Gastrocnemius medialis (tissue), 4 donors: ENCODE measurements at regions not wholly inside any gene's neighbourhood (a gene's known extent, or its start where the extent isn't known, plus 50 kb on each side); places are given as distances from the start of the nearest gene placed in this dataset.

Experiments used
- ATAC-seq, 2 donors: fragments of 150-250 bp; one replicate each; pipeline ENCODE4 v1.9.1; 2016
- DNase-seq, 2 donors: peaks; one replicate each; pipeline ENCODE4 v3.0.0-alpha.2; 2019
- H3K27ac ChIP-seq, 4 donors: fragments of 200-600 bp; sonication (generic); 1 replicate in 1 of 4; 2 replicates in 3 of 4; pipeline ENCODE4 v1.5.1; 2016 to 2018; ENCODE audit warnings: mild to moderate bottlenecking in 2 of 4, moderate library complexity in 1 of 4
- H3K27me3 ChIP-seq, 3 donors: fragments of 200-600 bp; sonication (generic) in 2 of 3; 1 replicate in 1 of 3; 2 replicates in 2 of 3; pipeline versions ENCODE4 v1.5.1 to v1.6.0; 2016 to 2019; ENCODE audit warnings: mild to moderate bottlenecking in 1 of 3, moderate library complexity in 1 of 3
- H3K36me3 ChIP-seq, 2 donors: fragments of 200-600 bp; sonication (generic) in 1 of 2; one replicate each; pipeline ENCODE4 v1.5.1; 2017 to 2018
- H3K4me1 ChIP-seq, 2 donors: fragments of 200-600 bp; sonication (generic) in 1 of 2; one replicate each; pipeline ENCODE4 v1.5.1; 2016 to 2017; ENCODE audit warnings: mild to moderate bottlenecking in 2 of 2
- H3K4me3 ChIP-seq, 4 donors: fragments of 200-600 bp; sonication (generic) in 3 of 4; 1 replicate in 1 of 4; 2 replicates in 3 of 4; pipeline ENCODE4 v1.5.1; 2016 to 2019; ENCODE audit warnings: mild to moderate bottlenecking in 2 of 4
- H3K9me3 ChIP-seq, 3 donors: fragments of 200-600 bp; sonication (generic) in 2 of 3; 1 replicate in 1 of 3; 2 replicates in 2 of 3; pipeline ENCODE4 v1.5.1; 2016 to 2019
- POLR2A ChIP-seq, 2 donors: fragments of 450-650 bp; IDR thresholded peaks; one replicate each; pipeline ENCODE4 v1.6.1; 2017; ENCODE audit warnings: antibody characterized with exemption in 2 of 2, mild to moderate bottlenecking in 2 of 2, moderate library complexity in 2 of 2
- in situ Hi-C, 4 donors: fragments of 200-750 bp; cut with MboI; loops; one replicate each; pipeline versions ENCODE4 v1.15.0 to v1.8.0; 2017; ENCODE audit warnings: low sequenced_read_pairs in 4 of 4
- intact Hi-C: fragments of 100-400 bp; cut with DNase I; formaldehyde crosslinking; loops from one replicate; pipeline ENCODE4 v1.15.1; 2023; ENCODE audit warnings: low total_unique reads
- TF ChIP-seq, protein P1 (sequence below), 5 experiments: fragments of 450-650 bp in 3 of 5; fragments of 200-600 bp in 2 of 5; sonication (generic) in 2 of 5; IDR thresholded peaks in 4 of 5; conservative IDR thresholded peaks in 1 of 5; 1 replicate in 4 of 5; 2 replicates in 1 of 5; pipeline ENCODE4 v1.5.1; 2016 to 2019; ENCODE audit warnings: antibody characterized with exemption in 5 of 5, mild to moderate bottlenecking in 3 of 5, moderate library complexity in 3 of 5

- no peak for DNase-seq
- intact Hi-C loops: no loop called here
- H3K36me3 ChIP-seq: no peaks in the 10 kb centered on the region
- H3K27ac ChIP-seq: no peak overlapping the region
- H3K4me1 ChIP-seq: peaks cover 0 to 10% of the 10 kb centered on the region in 2 donors
- H3K4me3 ChIP-seq: no peak overlapping the region
- H3K9me3 ChIP-seq: no peaks in the 10 kb centered on the region
- in situ Hi-C loops: no loop called here
- TF ChIP-seq, protein P1, sequence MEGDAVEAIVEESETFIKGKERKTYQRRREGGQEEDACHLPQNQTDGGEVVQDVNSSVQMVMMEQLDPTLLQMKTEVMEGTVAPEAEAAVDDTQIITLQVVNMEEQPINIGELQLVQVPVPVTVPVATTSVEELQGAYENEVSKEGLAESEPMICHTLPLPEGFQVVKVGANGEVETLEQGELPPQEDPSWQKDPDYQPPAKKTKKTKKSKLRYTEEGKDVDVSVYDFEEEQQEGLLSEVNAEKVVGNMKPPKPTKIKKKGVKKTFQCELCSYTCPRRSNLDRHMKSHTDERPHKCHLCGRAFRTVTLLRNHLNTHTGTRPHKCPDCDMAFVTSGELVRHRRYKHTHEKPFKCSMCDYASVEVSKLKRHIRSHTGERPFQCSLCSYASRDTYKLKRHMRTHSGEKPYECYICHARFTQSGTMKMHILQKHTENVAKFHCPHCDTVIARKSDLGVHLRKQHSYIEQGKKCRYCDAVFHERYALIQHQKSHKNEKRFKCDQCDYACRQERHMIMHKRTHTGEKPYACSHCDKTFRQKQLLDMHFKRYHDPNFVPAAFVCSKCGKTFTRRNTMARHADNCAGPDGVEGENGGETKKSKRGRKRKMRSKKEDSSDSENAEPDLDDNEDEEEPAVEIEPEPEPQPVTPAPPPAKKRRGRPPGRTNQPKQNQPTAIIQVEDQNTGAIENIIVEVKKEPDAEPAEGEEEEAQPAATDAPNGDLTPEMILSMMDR (IDR thresholded peaks at IDR 0.05 in 4 of 5, conservative IDR thresholded peaks at IDR 0.05 in 1 of 5): no peak
- TF ChIP-seq POLR2A (IDR thresholded peaks at IDR 0.05): no peak
- H3K27me3 ChIP-seq: no peaks in the 10 kb centered on the region
- no peak for ATAC-seq
These were observed 113.6 kb downstream of the LSMEM1 start for GRCh38 chr7:112594397-112594796.

- DNase-seq: no peak
- ATAC-seq: peak; percentile 50 to 53
- TF ChIP-seq POLR2A (IDR thresholded peaks at IDR 0.05): no peak
- TF ChIP-seq, protein P1 (IDR thresholded peaks at IDR 0.05 in 4 of 5, conservative IDR thresholded peaks at IDR 0.05 in 1 of 5): no peak
- Histone ChIP-seq H3K4me1 (peaks cover 0 to 10% of the 10 kb centered on the region in 2 donors), H3K36me3 (no peaks in the 10 kb centered on the region), H3K9me3 (no peaks in the 10 kb centered on the region), H3K27me3 (no peaks in the 10 kb centered on the region), H3K4me3 (no peak overlapping the region), H3K27ac (no peak overlapping the region)
- in situ Hi-C loops (no loop called here), intact Hi-C loops (loop anchor here (5.0 kb wide), 1 partner anchor 501 kb away; no protein-coding TSS in a partner anchor)
These were observed 115.5 kb downstream of the LSMEM1 start for GRCh38 chr7:112596260-112596659.

DNA sequence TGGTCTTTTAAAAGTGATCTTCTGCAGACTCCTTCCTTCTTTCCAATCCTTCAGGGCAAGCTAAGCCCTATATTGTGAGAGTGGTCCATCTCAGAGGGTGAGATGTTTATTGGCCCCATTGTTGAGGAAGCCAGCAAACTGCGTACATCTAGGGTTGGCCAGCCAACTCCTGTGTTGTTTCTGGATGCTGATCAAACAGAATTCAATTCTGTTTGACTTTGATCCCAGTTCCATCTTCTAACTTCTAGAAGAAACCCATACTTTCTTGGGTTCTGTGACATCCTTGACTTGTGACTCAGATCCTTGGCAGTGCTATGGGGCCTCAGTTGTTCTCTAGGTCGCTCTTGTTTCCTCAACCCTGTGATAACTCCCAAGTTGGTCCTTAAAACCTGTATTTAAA is 116.2 kb downstream of the LSMEM1 start:
- intact Hi-C loops (loop anchor here (5.0 kb wide), 1 partner anchor 500 kb away; no protein-coding TSS in a partner anchor), in situ Hi-C loops (no loop called here)
- peaks cover 0 to 10% of the 10 kb centered on the region in 2 donors for H3K4me1 ChIP-seq
- no peak overlapping the region for H3K27ac ChIP-seq
- DNase-seq (no peak), ATAC-seq (no peak)
- no peaks in the 10 kb centered on the region for H3K36me3 ChIP-seq
- no peaks in the 10 kb centered on the region for H3K9me3 ChIP-seq
- no peaks in the 10 kb centered on the region for H3K27me3 ChIP-seq
- no peak overlapping the region for H3K4me3 ChIP-seq
- TF ChIP-seq, protein P1 (IDR thresholded peaks at IDR 0.05 in 4 of 5, conservative IDR thresholded peaks at IDR 0.05 in 1 of 5): no peak
- TF ChIP-seq POLR2A (IDR thresholded peaks at IDR 0.05): no peak

- Histone ChIP-seq H3K9me3 (no peaks in the 10 kb centered on the region), H3K27me3 (no peaks in the 10 kb centered on the region), H3K4me1 (no peaks in the 10 kb centered on the region), H3K36me3 (no peaks in the 10 kb centered on the region), H3K27ac (no peak overlapping the region), H3K4me3 (no peak overlapping the region)
- TF ChIP-seq, protein P1 (IDR thresholded peaks at IDR 0.05 in 4 of 5, conservative IDR thresholded peaks at IDR 0.05 in 1 of 5): no peak
- ATAC-seq (no peak), DNase-seq (no peak)
- intact Hi-C loops: no loop called here
- in situ Hi-C loops: no loop called here
These were observed 122.9 kb downstream of the LSMEM1 start for GRCh38 chr7:112603673-112604072.

- Histone ChIP-seq H3K27me3 (no peaks in the 10 kb centered on the region), H3K4me3 (no peak overlapping the region), H3K36me3 (no peaks in the 10 kb centered on the region), H3K27ac (no peak overlapping the region), H3K4me1 (no peaks in the 10 kb centered on the region), H3K9me3 (no peaks in the 10 kb centered on the region)
- intact Hi-C loops (no loop called here), in situ Hi-C loops (no loop called here)
- TF ChIP-seq, protein P1 (IDR thresholded peaks at IDR 0.05 in 4 of 5, conservative IDR thresholded peaks at IDR 0.05 in 1 of 5): no peak
- TF ChIP-seq POLR2A (IDR thresholded peaks at IDR 0.05): no peak
- ATAC-seq: no peak
- no peak for DNase-seq
These were observed 129.8 kb downstream of the LSMEM1 start for GRCh38 chr7:112610636-112611035.
